NT2/D1 (cell line): ENCODE measurements at regions not wholly inside any gene's neighbourhood (a gene's known extent, or its start where the extent isn't known, plus 50 kb on each side); places are given as distances from the start of the nearest gene placed in this dataset.

Experiments used
- DNase-seq: peaks from one replicate; pipeline ENCODE4 v3.0.0-alpha.2; 2011; ENCODE audit warnings: low read depth, low spot score
- H3K27me3 ChIP-seq: 2 replicates; pipeline ENCODE4 v1.6.0; 2011; ENCODE audit warnings: mild to moderate bottlenecking; ENCODE audit not compliant: insufficient read length, insufficient read depth
- H3K36me3 ChIP-seq: 2 replicates; pipeline ENCODE4 v1.6.1; 2011; ENCODE audit warnings: mild to moderate bottlenecking, low read length, mixed read lengths; ENCODE audit not compliant: insufficient read depth, insufficient read length
- H3K4me1 ChIP-seq: 2 replicates; pipeline ENCODE4 v1.5.1; 2011; ENCODE audit not compliant: insufficient read depth, insufficient read length
- H3K4me3 ChIP-seq: 2 replicates; pipeline ENCODE4 v1.5.1; 2011; ENCODE audit warnings: low read depth; ENCODE audit not compliant: insufficient read length
- H3K9ac ChIP-seq: 2 replicates; pipeline ENCODE4 v1.6.0; 2011; ENCODE audit warnings: low read depth; ENCODE audit not compliant: insufficient read length
- H3K9me3 ChIP-seq: 2 replicates; pipeline ENCODE4 v1.5.1; 2011; ENCODE audit warnings: mild to moderate bottlenecking, low read length; ENCODE audit not compliant: insufficient read depth
- SUZ12 ChIP-seq: IDR thresholded peaks from 2 replicates; pipeline ENCODE4 v1.6.1; 2011; ENCODE audit not compliant: insufficient read length, insufficient read depth; ENCODE audit errors: extremely low read depth
- YY1 ChIP-seq: IDR thresholded peaks from 2 replicates; pipeline ENCODE4 v1.6.1; 2011; ENCODE audit not compliant: insufficient read length, insufficient read depth
- ZNF274 ChIP-seq: IDR thresholded peaks from 2 replicates; pipeline ENCODE4 v1.6.1; 2011; ENCODE audit warnings: mild to moderate bottlenecking, low read depth, low read length

DNA sequence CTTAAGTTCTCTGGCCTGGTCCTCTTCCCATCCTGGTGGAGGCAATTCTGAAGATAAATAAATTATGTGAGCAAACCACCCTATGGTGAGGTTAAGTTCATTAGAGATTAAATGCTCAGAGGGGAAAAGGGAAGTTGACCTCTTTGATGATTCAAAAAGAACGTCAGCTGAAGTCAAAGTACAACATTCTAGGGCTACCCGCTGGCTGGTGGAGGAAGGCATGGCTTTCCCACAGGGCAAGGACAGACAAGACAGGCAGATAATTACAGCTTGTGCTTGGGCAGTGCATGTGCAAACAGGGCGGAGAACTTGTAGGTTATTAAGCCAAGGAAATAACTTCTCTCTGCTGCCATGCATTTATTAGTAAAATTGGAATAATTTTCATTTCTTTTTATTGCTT is 91.0 kb upstream of the SLC24A3 start:
- Histone ChIP-seq H3K9ac (no peak overlapping the region), H3K9me3 (no peaks in the 10 kb centered on the region), H3K36me3 (no peaks in the 10 kb centered on the region), H3K4me1 (no peaks in the 10 kb centered on the region), H3K4me3 (no peak overlapping the region), H3K27me3 (no peaks in the 10 kb centered on the region)
- DNase-seq = no peak
- TF ChIP-seq ZNF274 (no peak), YY1 (no peak), SUZ12 (no peak)

DNA sequence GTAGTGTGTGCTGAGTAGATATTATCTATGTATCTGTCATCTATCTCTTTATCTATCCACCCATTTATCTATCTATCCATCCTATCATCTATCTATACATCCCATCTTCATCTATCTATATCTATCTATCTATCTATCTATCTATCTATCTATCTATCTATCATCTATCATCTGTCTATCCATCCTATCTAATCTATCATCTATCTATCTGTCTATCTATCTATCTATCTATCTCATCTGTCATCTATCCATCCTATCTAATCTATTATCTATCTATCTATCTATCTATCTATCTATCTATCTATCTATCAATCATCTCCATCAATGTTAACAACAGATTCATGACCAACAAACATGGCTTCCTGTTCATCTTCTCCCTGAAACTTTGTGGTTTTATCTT is 90.5 kb upstream of the SLC24A3 start:
- DNase-seq = no peak
- Histone ChIP-seq H3K9ac (no peak overlapping the region), H3K36me3 (no peaks in the 10 kb centered on the region), H3K4me3 (no peak overlapping the region), H3K9me3 (no peaks in the 10 kb centered on the region), H3K4me1 (no peaks in the 10 kb centered on the region), H3K27me3 (no peaks in the 10 kb centered on the region)
- TF ChIP-seq ZNF274 (no peak), YY1 (no peak), SUZ12 (no peak)

DNA sequence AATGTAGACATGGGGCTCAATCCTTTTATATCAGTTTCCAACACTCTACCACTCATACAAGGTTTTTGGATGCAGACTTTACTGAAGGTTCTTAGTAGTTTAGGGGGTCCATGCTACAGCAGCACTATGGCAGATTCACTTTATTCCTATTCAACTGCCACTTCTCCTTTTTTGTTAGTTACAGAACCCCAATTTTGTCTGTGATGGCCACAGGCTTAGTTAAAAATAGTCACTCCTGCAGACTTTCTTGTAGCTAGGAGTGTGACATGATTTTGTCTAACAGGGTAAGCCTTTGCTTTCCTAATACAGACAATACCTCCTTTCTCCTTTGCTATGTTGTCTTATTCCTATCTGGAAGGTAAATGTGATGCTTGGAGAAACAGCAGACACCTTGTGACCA is 90.0 kb upstream of the SLC24A3 start:
- no peaks in the 10 kb centered on the region for H3K4me1 ChIP-seq
- no peaks in the 10 kb centered on the region for H3K9me3 ChIP-seq
- no peak overlapping the region for H3K4me3 ChIP-seq
- no peak overlapping the region for H3K9ac ChIP-seq
- no peaks in the 10 kb centered on the region for H3K36me3 ChIP-seq
- no peak for DNase-seq
- TF ChIP-seq YY1 (no peak), ZNF274 (no peak), SUZ12 (no peak)
- no peaks in the 10 kb centered on the region for H3K27me3 ChIP-seq

DNA sequence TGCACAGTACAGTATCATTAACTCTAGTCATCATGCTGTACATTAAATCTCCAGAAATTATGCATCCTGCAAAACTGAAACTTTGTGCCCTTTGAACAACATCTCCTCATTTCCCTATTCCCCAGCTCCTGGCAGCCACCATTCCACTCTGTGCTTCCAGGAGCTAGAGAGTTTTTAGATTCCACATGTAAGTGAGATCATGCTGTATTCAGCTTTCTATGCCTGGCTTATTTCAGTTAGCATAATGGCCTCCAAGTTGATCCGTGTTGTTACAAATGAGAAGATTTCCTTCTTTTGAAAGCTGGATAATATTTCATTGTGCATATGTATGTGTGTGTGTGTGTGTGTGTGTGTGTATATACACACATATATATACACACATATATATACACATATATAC is 86.9 kb upstream of the SLC24A3 start:
- Histone ChIP-seq H3K36me3 (no peaks in the 10 kb centered on the region), H3K27me3 (no peaks in the 10 kb centered on the region), H3K4me3 (no peak overlapping the region), H3K9ac (no peak overlapping the region), H3K4me1 (no peaks in the 10 kb centered on the region), H3K9me3 (no peaks in the 10 kb centered on the region)
- DNase-seq = no peak
- TF ChIP-seq ZNF274 = no peak
- TF ChIP-seq SUZ12 = no peak
- TF ChIP-seq YY1 = no peak

DNA sequence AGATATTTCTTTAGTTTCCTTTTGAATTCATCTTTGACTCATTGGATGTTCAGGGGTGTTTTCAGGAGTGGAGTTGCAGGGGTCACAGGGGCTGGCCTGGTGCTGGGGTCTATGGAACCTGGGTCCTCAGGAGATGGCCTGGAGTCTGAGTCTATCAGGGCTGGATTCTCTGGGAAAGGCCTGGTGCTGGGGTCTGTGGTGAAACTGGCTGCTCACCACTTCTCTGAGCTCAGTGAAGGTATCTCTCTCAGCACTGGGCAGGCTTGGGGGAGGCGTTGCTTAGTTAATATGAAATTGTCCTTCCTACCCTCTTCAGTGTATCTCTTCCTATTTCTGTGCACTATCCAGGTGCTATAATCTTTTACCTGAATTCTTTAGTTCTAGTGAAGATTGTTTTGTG is 83.1 kb upstream of the SLC24A3 start:
- Histone ChIP-seq H3K9me3 (no peaks in the 10 kb centered on the region), H3K9ac (no peak overlapping the region), H3K4me3 (no peak overlapping the region), H3K4me1 (no peaks in the 10 kb centered on the region), H3K36me3 (no peaks in the 10 kb centered on the region), H3K27me3 (no peaks in the 10 kb centered on the region)
- no peak for TF ChIP-seq YY1
- no peak for TF ChIP-seq SUZ12
- no peak for TF ChIP-seq ZNF274
- no peak for DNase-seq

DNA sequence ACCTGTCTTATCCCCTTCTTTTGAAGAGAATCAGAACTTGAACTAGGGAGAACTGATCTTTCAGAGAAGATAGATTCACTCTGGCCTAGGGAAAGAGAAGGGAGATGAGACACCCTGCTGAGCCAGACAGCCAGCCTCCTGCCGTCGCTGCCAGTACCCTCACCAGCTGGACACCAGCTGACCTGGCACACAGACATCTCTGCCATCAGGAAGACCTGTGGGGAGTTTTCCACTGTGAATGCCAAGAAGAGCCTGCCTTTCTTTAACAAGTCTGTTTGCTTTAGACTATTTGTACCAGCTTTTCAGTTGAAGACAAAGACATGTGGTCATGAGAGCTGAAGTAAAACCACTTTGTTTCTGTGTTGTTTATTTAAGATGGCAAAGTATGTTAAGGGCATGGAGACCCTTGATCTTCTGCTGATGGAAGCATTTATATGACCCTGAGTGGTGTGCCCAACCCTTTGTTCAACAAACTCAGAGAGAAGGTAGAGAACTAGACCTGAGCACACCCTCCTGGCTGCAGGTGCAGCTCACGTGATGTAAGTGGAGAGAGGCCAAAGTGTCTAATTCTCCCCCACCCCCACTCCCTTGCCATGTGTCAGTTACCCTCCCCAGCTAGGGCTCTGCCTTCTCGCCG is 82.3 kb upstream of the SLC24A3 start:
- no peak overlapping the region for H3K4me3 ChIP-seq
- no peaks in the 10 kb centered on the region for H3K27me3 ChIP-seq
- H3K9me3 ChIP-seq = peaks cover 4% of the 10 kb centered on the region; the same call in 1 of the 2 replicates
- H3K9ac ChIP-seq = no peak overlapping the region
- H3K4me1 ChIP-seq = no peaks in the 10 kb centered on the region
- no peak for TF ChIP-seq ZNF274
- TF ChIP-seq SUZ12 = no peak
- TF ChIP-seq YY1 = no peak
- no peak for DNase-seq
- no peaks in the 10 kb centered on the region for H3K36me3 ChIP-seq

DNA sequence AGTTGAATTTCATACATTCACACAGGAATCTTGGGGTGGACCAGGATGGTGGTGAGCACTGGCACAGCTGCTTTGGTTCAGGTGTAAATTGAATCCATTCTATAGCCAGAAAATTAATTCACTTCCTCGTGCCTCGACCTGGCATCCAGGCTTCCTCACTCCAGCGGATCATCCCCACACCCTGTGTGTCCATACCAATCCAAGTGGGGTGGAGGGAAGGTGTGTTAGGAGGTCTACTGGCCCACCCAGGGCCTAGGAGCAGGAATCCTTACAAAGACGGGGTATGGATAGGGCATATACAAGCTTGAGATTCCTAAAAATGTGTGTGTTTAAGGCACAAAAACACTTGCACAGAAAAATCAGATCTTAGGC is 81.8 kb upstream of the SLC24A3 start:
- DNase-seq = no peak
- Histone ChIP-seq H3K36me3 (no peaks in the 10 kb centered on the region), H3K9ac (no peak overlapping the region), H3K27me3 (no peaks in the 10 kb centered on the region), H3K4me3 (no peak overlapping the region), H3K9me3 (peaks cover 8% of the 10 kb centered on the region; the same call in 1 of the 2 replicates), H3K4me1 (no peaks in the 10 kb centered on the region)
- TF ChIP-seq ZNF274 (no peak), SUZ12 (no peak), YY1 (no peak)

DNA sequence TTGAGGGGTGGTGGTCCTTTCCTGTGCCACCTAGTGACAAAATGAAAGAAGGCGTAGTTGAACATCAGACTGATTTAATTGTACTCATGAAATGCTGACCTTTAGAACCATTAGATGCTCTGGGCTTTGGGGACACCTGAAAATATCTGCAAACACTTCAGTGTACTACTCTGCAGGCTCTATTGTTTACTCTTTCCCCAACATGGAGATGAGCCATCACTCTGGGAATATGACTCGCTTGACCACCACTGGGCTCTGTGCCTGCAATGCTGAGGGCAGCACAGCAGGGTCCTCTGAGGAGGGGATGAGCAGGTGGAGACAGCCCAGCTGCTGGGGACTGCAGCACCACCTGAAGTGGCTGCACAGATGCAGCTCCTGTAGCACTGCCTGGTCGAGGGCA is 74.8 kb upstream of the SLC24A3 start:
- Histone ChIP-seq H3K36me3 (no peaks in the 10 kb centered on the region), H3K4me1 (no peaks in the 10 kb centered on the region), H3K27me3 (no peaks in the 10 kb centered on the region), H3K9me3 (peaks cover 28% of the 10 kb centered on the region; the same call in 1 of the 2 replicates), H3K9ac (no peak overlapping the region), H3K4me3 (no peak overlapping the region)
- DNase-seq = no peak
- TF ChIP-seq YY1 (no peak), SUZ12 (no peak), ZNF274 (no peak)
